NCI-H345 (cell line): ENCODE measurements at regions not wholly inside any gene's neighbourhood (a gene's known extent, or its start where the extent isn't known, plus 50 kb on each side); places are given as distances from the start of the nearest gene placed in this dataset.

ENCODE experiments used
- DNase-seq: peaks from one replicate; lab custom pipeline; 2025; lab: John Stamatoyannopoulos, UW

DNA sequence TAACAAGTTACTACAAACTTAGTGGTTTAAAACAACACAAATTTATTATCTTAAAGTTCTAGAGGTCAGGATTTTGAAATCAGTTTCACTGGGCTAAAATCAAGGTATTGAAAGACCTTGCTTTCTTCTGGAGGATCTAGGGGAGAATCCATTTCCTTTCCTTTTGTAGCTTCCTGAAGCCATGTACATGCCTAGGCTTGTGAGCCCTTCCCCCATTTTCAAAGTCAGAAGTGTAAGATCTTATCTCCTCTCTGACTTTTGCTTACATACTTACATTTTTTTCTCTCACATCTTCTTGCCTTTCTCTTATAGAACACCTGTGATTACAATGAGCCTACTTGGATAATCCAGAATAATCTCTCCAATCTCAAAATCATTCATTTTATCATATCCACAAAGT is 78.7 kb upstream of the MBOAT2 start:
- no peak for DNase-seq

DNA sequence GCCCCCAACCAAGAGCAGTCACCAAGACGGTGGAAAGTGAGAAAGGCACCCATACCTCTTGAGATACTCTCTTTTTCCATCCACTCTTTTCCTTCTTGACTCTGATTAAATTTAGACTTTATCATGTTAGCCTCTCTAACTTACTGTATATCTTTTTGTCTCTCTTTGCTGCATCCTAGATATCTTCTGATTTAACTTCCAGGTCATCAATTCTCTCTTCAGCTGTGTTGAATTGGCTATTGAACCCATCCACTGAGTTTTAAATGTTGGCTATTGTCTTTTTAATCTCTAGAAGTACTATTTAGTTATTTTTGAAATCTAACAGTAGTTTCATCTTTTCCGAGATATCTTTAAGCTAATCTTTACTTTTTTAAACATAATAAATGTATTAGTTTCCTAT is 78.3 kb upstream of the MBOAT2 start:
- no peak for DNase-seq

DNA sequence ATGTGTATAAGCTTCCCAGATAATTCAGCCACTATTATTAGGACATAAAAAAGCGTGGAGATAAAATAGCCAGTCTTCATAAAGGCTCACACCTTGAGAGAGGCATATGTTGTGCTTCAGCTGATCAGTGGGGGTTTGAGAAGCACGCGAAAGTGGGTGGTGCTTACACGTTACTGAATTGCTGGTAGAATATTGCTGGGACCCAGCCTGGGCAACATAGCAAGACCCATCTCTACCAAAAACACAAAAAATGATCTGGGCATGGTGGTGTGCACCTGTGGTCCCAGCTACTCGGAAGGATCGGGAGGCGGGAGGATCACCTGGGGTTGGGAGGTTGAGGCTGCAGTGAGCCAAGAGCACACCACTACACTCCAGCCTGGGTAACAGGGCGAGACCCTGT is 74.9 kb upstream of the MBOAT2 start:
- DNase-seq: no peak

DNA sequence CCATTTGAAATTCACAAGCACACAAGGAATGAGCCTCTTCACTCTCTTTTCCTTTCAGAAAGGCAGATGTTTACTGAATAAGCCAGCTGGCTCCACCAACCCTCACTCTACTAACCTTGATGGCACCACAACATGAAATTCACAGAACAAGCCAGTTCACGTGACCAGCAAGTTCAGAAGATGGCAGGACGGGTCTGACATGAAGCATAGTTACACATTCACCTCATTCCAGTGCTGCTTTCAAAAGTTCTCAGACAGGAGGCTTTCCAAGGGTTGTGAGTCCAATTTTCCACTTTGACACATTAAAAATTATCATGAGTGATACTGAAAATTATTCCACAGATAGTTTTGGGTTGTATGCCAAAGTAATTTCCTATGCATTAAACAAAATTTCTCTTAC is 74.2 kb upstream of the MBOAT2 start:
- DNase-seq: peak; percentile 24

DNA sequence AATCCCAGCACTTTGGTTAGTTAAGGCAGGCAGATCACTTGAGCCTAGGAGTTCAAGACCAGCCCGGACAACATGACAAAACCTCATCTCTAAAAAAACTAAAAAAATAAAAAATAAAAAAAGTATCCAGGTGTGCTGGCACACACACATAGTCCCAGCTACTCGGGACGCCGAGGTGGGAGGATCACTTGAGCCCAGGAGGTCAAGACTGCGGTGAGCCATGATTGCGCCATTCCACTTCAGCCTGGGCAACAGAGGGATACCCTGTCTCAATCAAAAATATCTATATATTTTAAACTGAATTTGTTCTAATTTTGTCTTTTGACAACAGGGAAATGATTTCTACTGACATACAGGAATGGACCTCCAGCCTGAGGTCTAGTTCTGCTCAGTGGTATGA is 73.3 kb upstream of the MBOAT2 start:
- DNase-seq: no peak

DNA sequence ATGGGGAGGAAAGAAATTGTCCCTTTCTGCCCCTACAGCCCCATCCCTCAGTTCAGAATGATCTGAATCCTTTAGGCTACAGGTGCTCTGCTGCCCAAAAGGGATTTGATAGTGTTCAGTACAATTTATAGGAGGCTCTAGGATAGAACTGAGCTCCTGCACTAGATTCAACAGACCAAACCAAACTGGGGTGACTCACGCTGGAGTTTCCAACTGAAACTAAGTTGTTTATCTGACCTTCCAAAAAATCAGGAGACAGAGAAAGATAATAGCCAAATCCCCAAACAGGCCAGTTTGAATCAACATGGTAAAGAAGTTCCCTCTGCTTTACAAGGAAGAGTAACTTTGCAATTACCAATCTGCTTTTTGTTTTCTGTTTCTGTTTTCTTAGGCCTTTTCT is 72.7 kb upstream of the MBOAT2 start:
- DNase-seq: no peak

DNA sequence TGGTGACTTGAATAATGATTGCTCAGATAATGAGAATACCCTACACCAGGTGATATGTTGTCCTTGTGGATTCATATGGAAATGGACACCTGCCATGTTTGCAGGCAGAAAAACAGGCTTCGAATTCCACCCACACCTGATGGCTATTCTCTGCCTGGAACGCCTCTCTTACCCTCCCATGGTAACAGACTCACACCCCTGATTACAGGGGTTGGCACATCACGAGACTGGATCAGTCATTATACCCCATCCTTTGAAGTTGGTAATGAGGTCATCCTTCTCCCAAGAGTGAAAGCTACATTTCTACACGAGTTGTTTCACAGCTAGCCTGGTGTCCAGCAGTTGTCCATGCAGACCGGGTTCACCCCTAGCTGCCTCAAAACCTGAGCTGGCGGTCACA is 71.4 kb upstream of the MBOAT2 start:
- DNase-seq: peak; percentile 81

DNA sequence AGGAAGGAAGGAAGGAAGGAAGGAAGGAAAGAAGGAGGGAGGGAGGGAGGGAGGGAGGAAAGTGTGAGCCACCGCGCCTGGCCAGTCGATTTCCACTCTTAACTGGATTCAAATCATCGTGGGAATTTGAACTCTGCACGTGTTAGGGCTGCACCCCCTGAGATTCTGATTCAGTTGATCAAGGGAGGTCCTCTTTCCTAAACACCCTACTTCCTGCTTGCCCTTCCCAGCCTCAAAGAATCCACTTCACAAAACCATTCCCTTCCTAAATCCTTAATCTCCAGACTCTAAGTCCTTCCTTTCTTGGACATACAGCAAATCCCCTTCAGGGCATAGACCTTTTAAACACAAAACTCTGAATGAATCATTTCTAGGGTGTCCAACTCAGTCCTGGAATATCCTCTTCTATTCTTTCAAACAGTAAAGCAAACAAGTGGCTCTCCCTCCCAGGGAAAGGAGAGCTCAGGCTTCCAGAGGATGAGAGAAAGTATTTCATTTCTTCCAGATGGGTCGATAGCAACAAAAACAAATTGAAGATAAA is 68.2 kb upstream of the MBOAT2 start:
- DNase-seq: no peak

DNA sequence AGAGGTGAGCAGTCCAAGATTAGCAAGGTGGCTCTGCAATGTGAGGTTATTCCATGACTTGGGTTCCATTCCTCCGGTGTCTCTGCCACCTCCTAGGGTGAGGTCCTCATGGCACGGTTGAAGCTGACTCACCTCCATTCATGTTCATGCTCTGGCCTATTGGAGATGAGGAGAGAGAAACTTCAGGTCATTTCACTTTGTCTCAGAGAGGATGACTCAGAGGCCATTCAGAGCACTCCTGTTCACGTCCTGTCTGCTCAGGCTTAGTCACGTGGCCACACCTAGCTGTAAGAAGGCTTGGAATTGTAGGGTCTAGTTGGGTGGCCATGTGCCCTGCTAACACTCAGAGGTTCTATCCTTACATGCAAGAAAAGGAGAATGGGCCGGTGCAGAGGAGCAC is 67.5 kb upstream of the MBOAT2 start:
- DNase-seq: peak; percentile 27

DNA sequence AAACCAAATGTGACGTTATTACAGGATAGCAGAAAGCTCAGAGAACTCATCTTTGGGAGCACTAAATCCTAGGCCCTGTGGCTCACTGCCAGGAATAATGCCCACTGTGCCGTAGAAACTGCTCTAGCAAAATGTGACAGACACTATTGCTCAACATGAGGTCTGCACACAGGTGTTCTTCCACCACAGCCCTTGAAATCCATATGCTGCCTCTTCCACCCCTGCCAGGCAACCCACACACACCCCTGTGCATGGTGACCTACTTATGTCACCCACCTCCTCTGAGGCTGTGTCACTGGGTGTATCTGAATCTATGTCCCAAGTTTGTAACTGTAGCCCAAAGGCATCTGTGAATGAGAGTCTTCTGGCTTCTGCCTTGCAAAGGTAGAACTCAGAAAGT is 66.1 kb upstream of the MBOAT2 start:
- peak; percentile 84 for DNase-seq

DNA sequence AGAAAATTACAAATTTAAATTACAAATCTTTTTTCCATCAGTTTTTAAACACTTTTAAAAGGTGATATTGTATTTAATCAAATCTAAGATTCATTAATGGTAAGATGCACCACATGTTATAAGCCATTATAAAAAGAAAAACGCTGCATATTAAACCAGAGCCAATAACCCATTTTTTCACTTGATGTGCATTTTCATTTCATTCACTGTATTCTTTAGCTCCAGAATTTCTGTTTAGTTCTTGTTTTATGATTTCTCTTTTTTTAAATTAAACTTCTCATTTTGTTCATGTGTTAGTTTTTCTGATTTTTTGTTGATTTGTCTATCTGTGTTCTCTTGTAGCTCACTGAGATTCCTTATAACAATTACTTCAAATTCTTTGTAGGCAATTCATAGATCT is 62.4 kb upstream of the MBOAT2 start:
- no peak for DNase-seq

DNA sequence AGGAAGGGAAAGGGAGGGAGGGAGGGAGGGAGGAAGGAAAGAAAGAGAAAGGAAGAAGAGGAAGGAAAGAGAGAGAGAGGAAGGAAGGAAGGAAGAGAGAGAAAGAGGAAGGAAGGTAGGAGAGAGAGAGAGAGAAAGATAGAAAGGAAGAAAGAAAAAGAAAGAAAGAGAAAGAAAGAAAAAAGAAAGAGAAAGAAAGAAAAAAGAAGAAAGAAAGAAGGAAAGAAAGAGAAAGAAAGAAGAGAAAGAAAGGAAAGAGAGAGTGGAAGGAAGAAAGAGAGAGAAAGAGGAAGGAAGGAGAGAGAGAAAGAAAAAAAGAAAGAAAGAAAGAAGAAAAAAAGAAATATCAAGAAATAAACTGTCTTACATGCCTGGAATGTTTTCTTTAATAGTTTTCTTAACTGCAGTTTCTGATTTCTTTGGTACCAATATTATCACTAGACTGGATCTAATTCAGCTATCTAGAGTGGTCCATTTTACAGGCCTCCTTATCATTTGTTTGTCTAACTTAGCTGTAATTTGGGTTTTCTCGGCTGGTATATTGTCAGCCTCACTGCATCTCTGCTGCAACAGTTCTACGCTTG is 59.6 kb upstream of the MBOAT2 start:
- no peak for DNase-seq

DNA sequence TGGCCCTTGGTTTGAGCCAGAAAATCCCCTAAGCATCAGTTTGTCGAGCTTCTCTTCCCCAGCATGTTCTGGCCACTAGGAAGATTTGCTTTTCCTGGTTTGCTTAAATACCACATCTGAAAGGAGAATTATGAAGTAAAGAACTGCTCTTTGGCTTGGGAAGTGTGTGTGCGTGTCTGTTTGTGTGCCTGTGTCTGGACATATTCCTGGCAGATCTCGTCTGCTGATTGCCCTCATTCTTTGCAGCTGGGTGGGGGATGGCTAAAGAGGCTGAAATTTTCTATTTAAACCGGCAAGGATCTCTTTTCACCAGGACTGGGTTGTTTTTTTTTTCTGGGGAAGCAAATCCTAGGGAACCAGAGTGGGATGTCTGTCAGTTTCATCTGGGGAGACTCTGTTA is 57.3 kb upstream of the MBOAT2 start:
- no peak for DNase-seq

DNA sequence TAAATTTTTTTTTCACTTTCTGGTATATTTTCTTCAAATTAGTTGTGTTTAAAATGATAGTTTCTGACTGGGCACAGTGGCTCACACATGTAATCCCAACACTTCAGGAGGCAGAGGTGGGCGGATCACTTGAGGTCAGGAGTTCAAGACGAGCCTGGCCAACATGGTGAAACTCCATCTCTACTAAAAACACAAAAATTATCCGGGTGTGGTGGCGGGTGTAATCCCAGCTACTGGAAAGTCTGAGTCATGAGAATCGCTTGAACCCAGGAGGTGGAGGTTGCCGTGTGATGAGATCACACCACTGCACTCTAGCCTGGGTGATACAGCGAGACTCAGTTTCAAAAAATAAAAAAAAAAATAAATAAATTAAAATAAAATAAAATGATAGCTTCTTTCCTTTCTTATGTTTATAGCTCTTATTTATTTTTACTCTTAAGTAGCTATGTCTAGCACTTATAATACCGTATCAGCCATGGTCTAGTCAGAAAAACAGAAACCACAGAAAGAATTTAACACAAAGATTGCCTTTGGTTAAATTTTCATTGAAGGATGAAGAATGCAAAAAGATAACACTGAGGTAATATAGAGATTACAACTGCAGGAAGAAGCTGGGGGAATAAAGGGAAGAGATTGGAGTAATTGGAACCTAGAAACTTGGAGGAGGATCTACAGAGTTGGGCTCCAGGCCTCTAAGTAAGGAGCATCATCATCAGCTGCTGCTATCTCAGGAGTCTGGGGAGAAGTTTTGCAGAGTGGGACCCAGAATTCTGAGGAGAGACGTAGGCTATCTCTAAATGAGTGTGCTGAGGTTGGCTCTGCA is 54.7 kb upstream of the MBOAT2 start:
- DNase-seq: no peak

DNA sequence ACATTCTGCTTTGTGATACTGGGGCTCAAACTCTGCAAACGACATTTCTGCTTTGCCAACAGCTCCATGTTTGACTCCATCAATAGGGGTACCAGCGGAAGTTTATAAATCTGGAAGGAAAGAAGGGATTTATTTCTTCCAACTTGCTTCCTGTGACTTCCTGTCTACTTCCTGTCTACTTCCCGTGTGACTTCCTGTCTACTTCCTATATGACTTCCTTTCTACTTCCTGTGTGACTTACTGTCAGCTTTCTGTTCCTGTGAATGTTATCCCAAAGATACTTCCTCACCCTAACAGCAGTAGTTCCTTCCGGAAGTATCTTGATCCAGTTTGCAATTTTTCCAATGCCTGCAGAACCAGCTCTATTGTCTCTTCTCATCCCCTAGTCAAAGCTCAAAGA is 52.0 kb upstream of the MBOAT2 start:
- no peak for DNase-seq

DNA sequence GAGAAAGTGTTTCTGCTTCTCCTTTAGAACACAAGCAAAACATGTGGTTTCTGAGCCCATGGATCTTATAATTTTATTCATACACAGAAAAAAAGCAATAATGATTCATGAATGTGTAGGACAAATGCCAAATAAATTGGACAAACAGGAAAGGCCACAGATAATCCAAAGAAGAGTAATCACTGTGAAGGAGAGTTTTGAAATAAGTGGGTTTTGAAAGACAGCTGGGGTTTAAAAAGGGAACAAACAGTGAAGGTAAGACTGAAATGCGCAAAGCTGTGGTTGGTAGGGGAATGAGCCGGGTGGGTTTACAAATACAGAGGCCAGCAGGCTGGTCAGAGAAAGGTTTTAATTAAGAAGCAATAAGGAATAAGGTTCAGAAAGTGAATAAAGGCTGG is 50.0 kb upstream of the MBOAT2 start:
- DNase-seq: no peak
